K562 (cell line): ENCODE measurements at regions not wholly inside any gene's neighbourhood (a gene's known extent, or its start where the extent isn't known, plus 50 kb on each side); places are given as distances from the start of the nearest gene placed in this dataset.

Source experiments
- ATAC-seq: fragments of 200-7000 bp; cut with Tn5 transposase; 3 replicates; pipeline ENCODE4 v1.9.1; 2020; ENCODE audit warnings: moderate library complexity
- BruUV-seq: library from RNA; stranded (reverse); fragments of 400-500 nt; replicated peaks from 2 replicates; lab custom pipeline; 2021; lab: Mats Ljungman, UMichigan
- CTCF ChIA-PET: fragments of 300-600 bp; formaldehyde crosslinking; extraction: SDS; loops from one replicate; lab custom pipeline; 2021; ENCODE audit warnings: low intra/inter-chr PET ratio; lab: Yijun Ruan, JAX
- POLR2A ChIA-PET: fragments of 300-600, 350-650 bp; sonication (Branson Sonifier 250); formaldehyde crosslinking; extraction: SDS; loops from one replicate; lab custom pipeline; 2021; ENCODE audit warnings: antibody characterized with exemption, inconsistent platforms; lab: Yijun Ruan, JAX
- DNase-seq, 4 experiments: peaks; one replicate each; pipeline versions ENCODE4 v3.0.0 to v3.0.0-alpha.2; 2011 to 2018; ENCODE audit warnings: low spot score in 3 of 4, mixed read lengths in 3 of 4; ENCODE audit errors: extremely low read depth in 1 of 4
- FAIRE-seq: peaks from 2 replicates; lab custom pipeline; 2011; peaks lifted over from hg19 to GRCh38; lab: Jason Lieb, UNC
- H2AFZ ChIP-seq: 2 replicates; pipeline ENCODE4 v1.6.0; 2011; ENCODE audit warnings: low read depth, low read length, control low read depth, inconsistent platforms
- H3K27ac ChIP-seq: fragments of 200-600 bp; 3 replicates; pipeline ENCODE4 v1.8.0; 2011; ENCODE audit warnings: low read depth, mild to moderate bottlenecking, control low read depth, inconsistent platforms, low read length, moderate library complexity, mixed read lengths; ENCODE audit errors: extremely low read depth
- H3K27me3 ChIP-seq, 2 experiments: fragments of 300-600 bp in 1 of 2; 2 replicates in 1 of 2; 3 replicates in 1 of 2; pipeline versions ENCODE4 v1.6.0 to v1.8.0; 2011; ENCODE audit warnings: inconsistent platforms in 2 of 2, low read length in 2 of 2, mild to moderate bottlenecking in 1 of 2, mixed read lengths in 1 of 2, moderate library complexity in 1 of 2; ENCODE audit not compliant: control insufficient read depth in 2 of 2, insufficient read depth in 2 of 2
- H3K36me3 ChIP-seq: fragments of 300-600 bp; 3 replicates; pipeline ENCODE4 v1.8.0; 2011; ENCODE audit warnings: mild to moderate bottlenecking, low read length, inconsistent platforms; ENCODE audit not compliant: control insufficient read depth, insufficient read depth
- H3K4me1 ChIP-seq, 2 experiments: fragments of 200-600 bp in 1 of 2; replicated peaks in 1 of 2; 2 replicates in 1 of 2; 3 replicates in 1 of 2; pipeline versions ENCODE4 v1.5.1 to v1.8.0; 2011; ENCODE audit warnings: inconsistent platforms in 2 of 2, low read length in 2 of 2, mild to moderate bottlenecking in 1 of 2, mixed read lengths in 1 of 2, moderate library complexity in 1 of 2; ENCODE audit not compliant: control insufficient read depth in 2 of 2, insufficient read depth in 2 of 2
- H3K4me2 ChIP-seq: 2 replicates; pipeline ENCODE4 v1.6.1; 2011; ENCODE audit warnings: low read length, control low read depth, inconsistent platforms, mixed read lengths; ENCODE audit not compliant: insufficient read depth
- H3K4me3 ChIP-seq: fragments of 200-600 bp; sonication (generic), shearing (Covaris generic); 2 replicates; pipeline ENCODE4 v1.5.1; 2016; ENCODE audit warnings: control low read depth, inconsistent platforms
- H3K79me2 ChIP-seq: fragments of 200-600 bp; 3 replicates; pipeline ENCODE4 v1.8.0; 2011; ENCODE audit warnings: low read length, inconsistent platforms; ENCODE audit not compliant: control insufficient read depth, insufficient read depth
- H3K9ac ChIP-seq, 2 experiments: 2 replicates each; pipeline versions ENCODE4 v1.6.0 to v1.6.1; 2011; ENCODE audit warnings: low read depth in 2 of 2, low read length in 2 of 2, control low read depth in 1 of 2, inconsistent platforms in 1 of 2, mild to moderate bottlenecking in 1 of 2, mixed read lengths in 1 of 2; ENCODE audit not compliant: insufficient read depth in 1 of 2
- H3K9me1 ChIP-seq: one replicate; pipeline ENCODE4 v1.6.0; 2011; ENCODE audit warnings: inconsistent platforms, mild to moderate bottlenecking, low read length, moderate library complexity; ENCODE audit not compliant: control insufficient read depth, insufficient read depth
- H3K9me3 ChIP-seq: replicated peaks from 2 replicates; pipeline ENCODE4 v1.5.1; 2011; ENCODE audit warnings: low read depth, low read length, inconsistent platforms; ENCODE audit not compliant: control insufficient read depth, insufficient read depth
- H4K20me1 ChIP-seq: replicated peaks from 2 replicates; pipeline ENCODE4 v1.6.1; 2011; ENCODE audit warnings: low read length, inconsistent platforms, mixed read lengths; ENCODE audit not compliant: control insufficient read depth, insufficient read depth
- BMI1 ChIP-seq: fragments of 150-350 bp; IDR thresholded peaks from 2 replicates; pipeline ENCODE4 v1.6.1; 2014; ENCODE audit warnings: low read length
- GATAD2A ChIP-seq: fragments of 450-650 bp; IDR thresholded peaks from 2 replicates; pipeline ENCODE4 v1.6.1; 2017
- ILF3 ChIP-seq: fragments of 450-650 bp; IDR thresholded peaks from 2 replicates; pipeline ENCODE4 v1.6.1; 2018; ENCODE audit warnings: antibody characterized with exemption, mild to moderate bottlenecking, moderate library complexity, borderline replicate concordance
- NFIX ChIP-seq: fragments of 250-450 bp; sonication (Bioruptor Pico); IDR thresholded peaks from 2 replicates; pipeline ENCODE4 v1.4.0; 2020; ENCODE audit warnings: low read depth, mild to moderate bottlenecking, moderate library complexity
- NFRKB ChIP-seq: fragments of 450-650 bp; IDR thresholded peaks from 2 replicates; pipeline ENCODE4 v1.6.1; 2016; ENCODE audit warnings: low read depth
- PHTF2 ChIP-seq: fragments of 250-450 bp; sonication (Bioruptor Pico); IDR thresholded peaks from 2 replicates; pipeline ENCODE4 v1.5.0; 2021; ENCODE audit warnings: mild to moderate bottlenecking
- SLC30A9 ChIP-seq: fragments of 250-450 bp; sonication (Bioruptor Pico); IDR thresholded peaks from 2 replicates; pipeline ENCODE4 v1.8.0; 2022; ENCODE audit warnings: mild to moderate bottlenecking, moderate library complexity
- ZBTB2 ChIP-seq: fragments of 450-650 bp; IDR thresholded peaks from 2 replicates; pipeline ENCODE4 v1.6.1; 2016; ENCODE audit warnings: antibody characterized with exemption
- ZC3H8 ChIP-seq: fragments of 450-650 bp; IDR thresholded peaks from 2 replicates; pipeline ENCODE4 v1.6.1; 2017
- ZNF24 ChIP-seq: fragments of 450-650 bp; IDR thresholded peaks from 2 replicates; pipeline ENCODE4 v1.6.1; 2016
- ZNF584 ChIP-seq: fragments of 200-800 bp; sonication (Bioruptor generic); IDR thresholded peaks from 2 replicates; pipeline ENCODE4 v1.6.1; 2016; ENCODE audit warnings: low read depth, mild to moderate bottlenecking, missing genetic modification characterization, missing compliant biosample characterization
- WGBS: fragments of 100-300 bp; shearing (Covaris generic); methylation state at CpG from one replicate; pipeline ENCODE4 v1.1.6; 2016; ENCODE audit warnings: low coverage, mixed read lengths; ENCODE audit not compliant: insufficient coverage; ENCODE audit errors: missing lambda C conversion rate; 5-methylcytosine and 5-hydroxymethylcytosine counted together
- in situ Hi-C: fragments of 300-500 bp; cut with MboI; formaldehyde crosslinking; loops from 4 replicates; pipeline ENCODE4 v1.15.0; 2018; ENCODE audit warnings: inconsistent platforms, mixed read lengths
- intact Hi-C: fragments of 100-400 bp; cut with micrococcal nuclease; formaldehyde crosslinking; loops from 2 replicates; pipeline ENCODE4 v1.14.2; 2022
- TF ChIP-seq, protein P1 (sequence below): fragments of 450-650 bp; IDR thresholded peaks from 2 replicates; pipeline ENCODE4 v1.7.1; 2018; ENCODE audit warnings: mild to moderate bottlenecking, low read depth; ENCODE audit not compliant: partially characterized antibody
- TF ChIP-seq, protein P2 (sequence below): fragments of 450-650 bp; formaldehyde crosslinking; IDR thresholded peaks from 2 replicates; pipeline ENCODE4 v1.4.0; 2022; ENCODE audit warnings: mild to moderate bottlenecking, moderate library complexity
- TF ChIP-seq, protein P3 (sequence below): fragments of 250-450 bp; sonication (Bioruptor Pico); IDR thresholded peaks from 2 replicates; pipeline ENCODE4 v1.8.0; 2022; ENCODE audit warnings: inconsistent platforms, mild to moderate bottlenecking, moderate library complexity, borderline replicate concordance

GRCh38 chr1:73886716-73887115 is 311.3 kb downstream of the LRRIQ3 start (continued):
- TF ChIP-seq, protein P1, sequence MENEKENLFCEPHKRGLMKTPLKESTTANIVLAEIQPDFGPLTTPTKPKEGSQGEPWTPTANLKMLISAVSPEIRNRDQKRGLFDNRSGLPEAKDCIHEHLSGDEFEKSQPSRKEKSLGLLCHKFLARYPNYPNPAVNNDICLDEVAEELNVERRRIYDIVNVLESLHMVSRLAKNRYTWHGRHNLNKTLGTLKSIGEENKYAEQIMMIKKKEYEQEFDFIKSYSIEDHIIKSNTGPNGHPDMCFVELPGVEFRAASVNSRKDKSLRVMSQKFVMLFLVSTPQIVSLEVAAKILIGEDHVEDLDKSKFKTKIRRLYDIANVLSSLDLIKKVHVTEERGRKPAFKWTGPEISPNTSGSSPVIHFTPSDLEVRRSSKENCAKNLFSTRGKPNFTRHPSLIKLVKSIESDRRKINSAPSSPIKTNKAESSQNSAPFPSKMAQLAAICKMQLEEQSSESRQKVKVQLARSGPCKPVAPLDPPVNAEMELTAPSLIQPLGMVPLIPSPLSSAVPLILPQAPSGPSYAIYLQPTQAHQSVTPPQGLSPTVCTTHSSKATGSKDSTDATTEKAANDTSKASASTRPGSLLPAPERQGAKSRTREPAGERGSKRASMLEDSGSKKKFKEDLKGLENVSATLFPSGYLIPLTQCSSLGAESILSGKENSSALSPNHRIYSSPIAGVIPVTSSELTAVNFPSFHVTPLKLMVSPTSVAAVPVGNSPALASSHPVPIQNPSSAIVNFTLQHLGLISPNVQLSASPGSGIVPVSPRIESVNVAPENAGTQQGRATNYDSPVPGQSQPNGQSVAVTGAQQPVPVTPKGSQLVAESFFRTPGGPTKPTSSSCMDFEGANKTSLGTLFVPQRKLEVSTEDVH, result no peak
- no peak for TF ChIP-seq PHTF2 (CRISPR knock-in tag)

DNA sequence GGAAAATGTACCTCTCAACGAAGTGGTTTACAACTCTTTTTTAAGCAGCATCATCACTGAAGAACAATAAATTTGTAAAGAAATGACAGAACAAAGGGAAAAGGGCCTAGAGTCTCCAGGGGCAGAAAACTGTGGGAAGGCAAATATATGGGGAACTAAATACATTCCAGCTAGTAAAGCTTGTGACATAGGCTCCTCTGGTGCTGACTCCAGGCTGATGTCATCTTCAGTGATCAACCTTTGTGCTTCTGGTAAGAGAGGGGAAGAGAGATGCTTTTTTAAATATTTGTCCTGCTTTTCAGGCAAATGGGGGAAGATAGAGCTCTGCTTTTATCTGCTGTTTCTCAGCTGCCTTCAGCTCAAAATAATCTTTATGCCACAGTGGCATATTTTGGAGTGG is 323.2 kb downstream of the LRRIQ3 start:
- BruUV-seq, result no TSS peak
- no peak overlapping the region for H3K9ac ChIP-seq
- no peak overlapping the region for H3K4me3 ChIP-seq
- no peak for TF ChIP-seq ZNF24
- TF ChIP-seq ZNF584 (CRISPR knock-in tag), result no peak
- no peak for TF ChIP-seq BMI1
- TF ChIP-seq ZC3H8, result no peak
- TF ChIP-seq ZBTB2, result no peak
- TF ChIP-seq NFIX (CRISPR knock-in tag), result no peak
- TF ChIP-seq SLC30A9 (CRISPR knock-in tag), result no peak
- no peak for TF ChIP-seq GATAD2A
- TF ChIP-seq NFRKB, result no peak
- TF ChIP-seq, protein P2, sequence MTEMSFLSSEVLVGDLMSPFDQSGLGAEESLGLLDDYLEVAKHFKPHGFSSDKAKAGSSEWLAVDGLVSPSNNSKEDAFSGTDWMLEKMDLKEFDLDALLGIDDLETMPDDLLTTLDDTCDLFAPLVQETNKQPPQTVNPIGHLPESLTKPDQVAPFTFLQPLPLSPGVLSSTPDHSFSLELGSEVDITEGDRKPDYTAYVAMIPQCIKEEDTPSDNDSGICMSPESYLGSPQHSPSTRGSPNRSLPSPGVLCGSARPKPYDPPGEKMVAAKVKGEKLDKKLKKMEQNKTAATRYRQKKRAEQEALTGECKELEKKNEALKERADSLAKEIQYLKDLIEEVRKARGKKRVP (CRISPR knock-in tag), result no peak
- TF ChIP-seq, protein P3, sequence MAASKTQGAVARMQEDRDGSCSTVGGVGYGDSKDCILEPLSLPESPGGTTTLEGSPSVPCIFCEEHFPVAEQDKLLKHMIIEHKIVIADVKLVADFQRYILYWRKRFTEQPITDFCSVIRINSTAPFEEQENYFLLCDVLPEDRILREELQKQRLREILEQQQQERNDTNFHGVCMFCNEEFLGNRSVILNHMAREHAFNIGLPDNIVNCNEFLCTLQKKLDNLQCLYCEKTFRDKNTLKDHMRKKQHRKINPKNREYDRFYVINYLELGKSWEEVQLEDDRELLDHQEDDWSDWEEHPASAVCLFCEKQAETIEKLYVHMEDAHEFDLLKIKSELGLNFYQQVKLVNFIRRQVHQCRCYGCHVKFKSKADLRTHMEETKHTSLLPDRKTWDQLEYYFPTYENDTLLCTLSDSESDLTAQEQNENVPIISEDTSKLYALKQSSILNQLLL (CRISPR knock-in tag), result no peak
- TF ChIP-seq ILF3, result no peak
- H3K27me3 ChIP-seq, result no peaks in the 10 kb centered on the region
- no peak for ATAC-seq
- no peaks in the 10 kb centered on the region; the same call in 1 of the 2 replicates for H3K9me3 ChIP-seq
- whole genome bisulfite sequencing, result 0% methylated on average over 1 of the region's 1 CpG
- no peaks in the 10 kb centered on the region for H3K4me1 ChIP-seq
- H3K36me3 ChIP-seq, result no peaks in the 10 kb centered on the region
- no peak overlapping the region for H2AFZ ChIP-seq
- no peak for DNase-seq
- in situ Hi-C loops (no loop called here), intact Hi-C loops (no loop called here)
- ChIA-PET CTCF (no interaction called here), POLR2A (no interaction called here)
- H3K79me2 ChIP-seq, result no peaks in the 10 kb centered on the region
- no peak for FAIRE-seq
- no peak overlapping the region for H3K27ac ChIP-seq
- H3K4me2 ChIP-seq, result no peak overlapping the region
- H4K20me1 ChIP-seq, result no peaks in the 10 kb centered on the region
- no peaks in the 10 kb centered on the region for H3K9me1 ChIP-seq
